ENCODE measurements at regions not wholly inside any gene's neighbourhood (a gene's known extent, or its start where the extent isn't known, plus 50 kb on each side); places are given as distances from the start of the nearest gene placed in this dataset.

- ChIA-PET CTCF (ENCODE audit: unreplicated experiment) (no interaction called here), POLR2A (no interaction called here)
- Histone ChIP-seq H3K4me3 (ENCODE audit: low read depth, low read length, poor library complexity, severe bottlenecking) (no peak overlapping the region), H2AFZ (ENCODE audit: low read length) (no peak overlapping the region), H3K4me2 (ENCODE audit: low read length) (no peak overlapping the region), H3K79me2 (ENCODE audit: insufficient read depth, low read depth, low read length) (no peaks in the 10 kb centered on the region), H4K20me1 (ENCODE audit: insufficient read depth, low read length) (no peaks in the 10 kb centered on the region), H3K36me3 (ENCODE audit: insufficient read depth, low read length) (no peaks in the 10 kb centered on the region), H3K9me2 (ENCODE audit: insufficient read depth, low read length) (no peaks in the 10 kb centered on the region), H3K27ac (ENCODE audit: low read depth, low read length, poor library complexity, severe bottlenecking) (no peak overlapping the region), H3K4me1 (ENCODE audit: insufficient read depth, low read length, poor library complexity, severe bottlenecking) (no peaks in the 10 kb centered on the region), H3K9me3 (ENCODE audit: low read length) (no peaks in the 10 kb centered on the region)
- intact Hi-C loops (cut with micrococcal nuclease; ENCODE audit: unreplicated experiment), result no loop called here
- TF ChIP-seq, protein P1, sequence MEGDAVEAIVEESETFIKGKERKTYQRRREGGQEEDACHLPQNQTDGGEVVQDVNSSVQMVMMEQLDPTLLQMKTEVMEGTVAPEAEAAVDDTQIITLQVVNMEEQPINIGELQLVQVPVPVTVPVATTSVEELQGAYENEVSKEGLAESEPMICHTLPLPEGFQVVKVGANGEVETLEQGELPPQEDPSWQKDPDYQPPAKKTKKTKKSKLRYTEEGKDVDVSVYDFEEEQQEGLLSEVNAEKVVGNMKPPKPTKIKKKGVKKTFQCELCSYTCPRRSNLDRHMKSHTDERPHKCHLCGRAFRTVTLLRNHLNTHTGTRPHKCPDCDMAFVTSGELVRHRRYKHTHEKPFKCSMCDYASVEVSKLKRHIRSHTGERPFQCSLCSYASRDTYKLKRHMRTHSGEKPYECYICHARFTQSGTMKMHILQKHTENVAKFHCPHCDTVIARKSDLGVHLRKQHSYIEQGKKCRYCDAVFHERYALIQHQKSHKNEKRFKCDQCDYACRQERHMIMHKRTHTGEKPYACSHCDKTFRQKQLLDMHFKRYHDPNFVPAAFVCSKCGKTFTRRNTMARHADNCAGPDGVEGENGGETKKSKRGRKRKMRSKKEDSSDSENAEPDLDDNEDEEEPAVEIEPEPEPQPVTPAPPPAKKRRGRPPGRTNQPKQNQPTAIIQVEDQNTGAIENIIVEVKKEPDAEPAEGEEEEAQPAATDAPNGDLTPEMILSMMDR (conservative IDR thresholded peaks at IDR 0.05; ENCODE audit: low read length), result no peak
- TF ChIP-seq EZH2phosphoT487 (IDR thresholded peaks at IDR 0.05; ENCODE audit: borderline replicate concordance, low read depth, low read length), result no peak
- no peak for DNase-seq (ENCODE audit: low spot score)
- BruUV-seq (replicated peaks), result no TSS peak
These were observed 341.0 kb upstream of the EEF2KMT start for GRCh38 chr16:5438591-5438990.

DNA sequence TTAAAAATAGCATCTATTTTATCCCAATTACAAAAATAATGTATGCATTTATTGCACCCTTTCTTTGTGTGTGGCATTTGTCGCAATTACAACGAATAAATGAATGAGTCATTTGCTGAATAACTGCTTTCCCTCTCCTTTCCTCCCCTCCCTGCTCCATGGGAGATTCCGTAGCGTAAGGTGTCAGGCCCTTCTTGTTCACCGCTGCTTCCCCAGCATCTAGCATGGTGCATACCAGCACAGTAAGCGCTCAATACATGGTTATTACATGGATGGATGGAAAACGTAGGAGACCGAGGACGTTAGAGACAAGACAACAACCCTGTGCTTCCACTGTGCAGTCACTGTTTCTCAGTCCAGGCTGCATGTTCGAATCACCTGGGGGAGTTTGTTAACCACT, 336.0 kb upstream of the EEF2KMT start:
- H3K4me2 ChIP-seq (ENCODE audit: low read length), result no peak overlapping the region
- TF ChIP-seq, protein P1 (conservative IDR thresholded peaks at IDR 0.05; ENCODE audit: low read length), result no peak
- no peak for TF ChIP-seq EZH2phosphoT487 (IDR thresholded peaks at IDR 0.05; ENCODE audit: borderline replicate concordance, low read depth, low read length)
- no peak for DNase-seq (ENCODE audit: low spot score)
- no peaks in the 10 kb centered on the region for H3K79me2 ChIP-seq (ENCODE audit: insufficient read depth, low read depth, low read length)
- BruUV-seq (replicated peaks), result no TSS peak
- no peaks in the 10 kb centered on the region for H3K4me1 ChIP-seq (ENCODE audit: insufficient read depth, low read length, poor library complexity, severe bottlenecking)
- H3K27ac ChIP-seq (ENCODE audit: low read depth, low read length, poor library complexity, severe bottlenecking), result no peak overlapping the region
- no peak overlapping the region for H3K4me3 ChIP-seq (ENCODE audit: low read depth, low read length, poor library complexity, severe bottlenecking)
- ChIA-PET CTCF (ENCODE audit: unreplicated experiment) (no interaction called here), POLR2A (no interaction called here)
- no peaks in the 10 kb centered on the region for H3K9me2 ChIP-seq (ENCODE audit: insufficient read depth, low read length)
- H4K20me1 ChIP-seq (ENCODE audit: insufficient read depth, low read length), result no peaks in the 10 kb centered on the region
- intact Hi-C loops (cut with micrococcal nuclease; ENCODE audit: unreplicated experiment), result no loop called here
- no peaks in the 10 kb centered on the region for H3K36me3 ChIP-seq (ENCODE audit: insufficient read depth, low read length)
- H2AFZ ChIP-seq (ENCODE audit: low read length), result no peak overlapping the region
- no peaks in the 10 kb centered on the region for H3K9me3 ChIP-seq (ENCODE audit: low read length)

GRCh38 chr16:5432166-5432565, 334.6 kb upstream of the EEF2KMT start:
- no peak overlapping the region for H3K4me2 ChIP-seq (ENCODE audit: low read length)
- ChIA-PET CTCF (ENCODE audit: unreplicated experiment) (no interaction called here), POLR2A (interaction anchor here (0.5 kb wide), 1 partner anchor 41 kb away, joined by 3 read pairs; no protein-coding TSS in a partner anchor)
- no peaks in the 10 kb centered on the region for H3K9me2 ChIP-seq (ENCODE audit: insufficient read depth, low read length)
- H2AFZ ChIP-seq (ENCODE audit: low read length), result no peak overlapping the region
- intact Hi-C loops (cut with micrococcal nuclease; ENCODE audit: unreplicated experiment), result no loop called here
- H3K27ac ChIP-seq (ENCODE audit: low read depth, low read length, poor library complexity, severe bottlenecking), result no peak overlapping the region
- no peaks in the 10 kb centered on the region for H4K20me1 ChIP-seq (ENCODE audit: insufficient read depth, low read length)
- no peak for TF ChIP-seq EZH2phosphoT487 (IDR thresholded peaks at IDR 0.05; ENCODE audit: borderline replicate concordance, low read depth, low read length)
- TF ChIP-seq, protein P1 (conservative IDR thresholded peaks at IDR 0.05; ENCODE audit: low read length), result no peak
- BruUV-seq (replicated peaks), result no TSS peak
- no peaks in the 10 kb centered on the region for H3K79me2 ChIP-seq (ENCODE audit: insufficient read depth, low read depth, low read length)
- H3K36me3 ChIP-seq (ENCODE audit: insufficient read depth, low read length), result no peaks in the 10 kb centered on the region
- no peaks in the 10 kb centered on the region for H3K4me1 ChIP-seq (ENCODE audit: insufficient read depth, low read length, poor library complexity, severe bottlenecking)
- no peaks in the 10 kb centered on the region for H3K9me3 ChIP-seq (ENCODE audit: low read length)
- no peak for DNase-seq (ENCODE audit: low spot score)
- no peak overlapping the region for H3K4me3 ChIP-seq (ENCODE audit: low read depth, low read length, poor library complexity, severe bottlenecking)
